ENCODE measurements at regions not wholly inside any gene's neighbourhood (a gene's known extent, or its start where the extent isn't known, plus 50 kb on each side); places are given as distances from the start of the nearest gene placed in this dataset.

GRCh38 chr2:138116456-138116855 is 152.2 kb downstream of the HNMT start:
- Histone ChIP-seq H3K9ac (ENCODE audit: low read depth, low read length) (no peak overlapping the region), H3K9me3 (ENCODE audit: insufficient read depth, low read length, severe bottlenecking) (no peaks in the 10 kb centered on the region), H4K20me1 (ENCODE audit: insufficient read depth, low read length) (no peaks in the 10 kb centered on the region), H2AFZ (ENCODE audit: low read depth, low read length) (no peak overlapping the region), H3K27me3 (ENCODE audit: insufficient read depth, low read length, poor library complexity) (no peaks in the 10 kb centered on the region), H3K4me3 (ENCODE audit: low read depth in 1 of 2, low read length in 2 of 2) (no peak overlapping the region), H3K36me3 (ENCODE audit: insufficient read depth, low read length) (no peaks in the 10 kb centered on the region), H3K27ac (ENCODE audit: low read length) (no peak overlapping the region), H3K79me2 (ENCODE audit: insufficient read depth, low read length) (no peaks in the 10 kb centered on the region), H3K4me1 (ENCODE audit: insufficient read depth, low read length) (no peaks in the 10 kb centered on the region), H3K4me2 (ENCODE audit: insufficient read depth, low read length) (no peak overlapping the region)
- TF ChIP-seq EZH2 (IDR thresholded peaks at IDR 0.05; ENCODE audit: borderline replicate concordance, low read depth, low read length, severe bottlenecking) (no peak), CTCF (IDR thresholded peaks at IDR 0.05; ENCODE audit: borderline replicate concordance, extremely low read depth, low read length, poor library complexity, severe bottlenecking) (no peak)
- DNase-seq (no peak), ATAC-seq (ENCODE audit: insufficient read depth, low read depth) (no peak)

GRCh38 chr2:138121666-138122661 is 157.7 kb downstream of the HNMT start:
- DNase-seq (no peak), ATAC-seq (ENCODE audit: insufficient read depth, low read depth) (no peak)
- no peak overlapping the region for H3K4me3 ChIP-seq (ENCODE audit: low read depth in 1 of 2, low read length in 2 of 2)
- no peaks in the 10 kb centered on the region for H3K27me3 ChIP-seq (ENCODE audit: insufficient read depth, low read length, poor library complexity)
- no peaks in the 10 kb centered on the region for H4K20me1 ChIP-seq (ENCODE audit: insufficient read depth, low read length)
- H3K4me1 ChIP-seq (ENCODE audit: insufficient read depth, low read length) = no peaks in the 10 kb centered on the region
- H3K36me3 ChIP-seq (ENCODE audit: insufficient read depth, low read length) = no peaks in the 10 kb centered on the region
- no peak overlapping the region for H3K4me2 ChIP-seq (ENCODE audit: insufficient read depth, low read length)
- H3K27ac ChIP-seq (ENCODE audit: low read length) = no peak overlapping the region
- no peaks in the 10 kb centered on the region for H3K79me2 ChIP-seq (ENCODE audit: insufficient read depth, low read length)
- TF ChIP-seq EZH2 (IDR thresholded peaks at IDR 0.05; ENCODE audit: borderline replicate concordance, low read depth, low read length, severe bottlenecking) (no peak), CTCF (IDR thresholded peaks at IDR 0.05; ENCODE audit: borderline replicate concordance, extremely low read depth, low read length, poor library complexity, severe bottlenecking) (no peak)
- H2AFZ ChIP-seq (ENCODE audit: low read depth, low read length) = no peak overlapping the region
- no peaks in the 10 kb centered on the region for H3K9me3 ChIP-seq (ENCODE audit: insufficient read depth, low read length, severe bottlenecking)
- H3K9ac ChIP-seq (ENCODE audit: low read depth, low read length) = no peak overlapping the region

DNA sequence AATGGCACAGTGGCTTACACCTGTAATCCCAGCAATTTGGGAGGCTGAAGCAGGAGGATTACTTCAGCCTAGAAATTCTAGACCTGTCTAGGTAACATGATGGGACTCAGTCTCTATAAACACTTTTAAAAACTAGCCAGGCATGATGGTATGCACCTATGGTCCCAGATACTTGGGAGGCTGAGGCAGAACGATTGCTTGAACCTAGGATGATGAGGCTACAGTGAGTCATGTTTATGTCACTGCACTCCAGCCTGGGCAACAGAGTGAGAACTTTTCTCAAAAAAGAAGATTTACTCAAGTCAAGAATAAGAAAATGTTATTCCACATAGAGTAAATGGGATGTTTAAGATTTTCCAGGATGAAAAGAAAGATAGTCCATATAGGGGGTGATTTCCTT is 158.6 kb downstream of the HNMT start:
- H3K9me3 ChIP-seq (ENCODE audit: insufficient read depth, low read length, severe bottlenecking) = no peaks in the 10 kb centered on the region
- no peak overlapping the region for H3K4me2 ChIP-seq (ENCODE audit: insufficient read depth, low read length)
- H2AFZ ChIP-seq (ENCODE audit: low read depth, low read length) = no peak overlapping the region
- no peaks in the 10 kb centered on the region for H3K36me3 ChIP-seq (ENCODE audit: insufficient read depth, low read length)
- H4K20me1 ChIP-seq (ENCODE audit: insufficient read depth, low read length) = no peaks in the 10 kb centered on the region
- no peaks in the 10 kb centered on the region for H3K27me3 ChIP-seq (ENCODE audit: insufficient read depth, low read length, poor library complexity)
- no peak overlapping the region for H3K9ac ChIP-seq (ENCODE audit: low read depth, low read length)
- no peaks in the 10 kb centered on the region for H3K4me1 ChIP-seq (ENCODE audit: insufficient read depth, low read length)
- no peak for TF ChIP-seq EZH2 (IDR thresholded peaks at IDR 0.05; ENCODE audit: borderline replicate concordance, low read depth, low read length, severe bottlenecking)
- TF ChIP-seq CTCF (IDR thresholded peaks at IDR 0.05; ENCODE audit: borderline replicate concordance, extremely low read depth, low read length, poor library complexity, severe bottlenecking) = no peak
- H3K27ac ChIP-seq (ENCODE audit: low read length) = no peak overlapping the region
- H3K79me2 ChIP-seq (ENCODE audit: insufficient read depth, low read length) = no peaks in the 10 kb centered on the region
- DNase-seq (no peak), ATAC-seq (ENCODE audit: insufficient read depth, low read depth) (no peak)
- no peak overlapping the region for H3K4me3 ChIP-seq (ENCODE audit: low read depth in 1 of 2, low read length in 2 of 2)
